H1 (cell line): ENCODE measurements at regions not wholly inside any gene's neighbourhood (a gene's known extent, or its start where the extent isn't known, plus 50 kb on each side); places are given as distances from the start of the nearest gene placed in this dataset.

Source experiments
- FOSL1 ChIP-seq: IDR thresholded peaks from 2 replicates; pipeline ENCODE4 v1.6.1; 2011; ENCODE audit warnings: mild to moderate bottlenecking, low read depth, low read length, moderate library complexity; ENCODE audit not compliant: insufficient read depth
- SUZ12 ChIP-seq: fragments of 200-600 bp; sonication (generic); IDR thresholded peaks from 2 replicates; pipeline ENCODE4 v1.6.1; 2012; ENCODE audit warnings: mild to moderate bottlenecking, inconsistent platforms, low read length, moderate library complexity, mixed read lengths

DNA sequence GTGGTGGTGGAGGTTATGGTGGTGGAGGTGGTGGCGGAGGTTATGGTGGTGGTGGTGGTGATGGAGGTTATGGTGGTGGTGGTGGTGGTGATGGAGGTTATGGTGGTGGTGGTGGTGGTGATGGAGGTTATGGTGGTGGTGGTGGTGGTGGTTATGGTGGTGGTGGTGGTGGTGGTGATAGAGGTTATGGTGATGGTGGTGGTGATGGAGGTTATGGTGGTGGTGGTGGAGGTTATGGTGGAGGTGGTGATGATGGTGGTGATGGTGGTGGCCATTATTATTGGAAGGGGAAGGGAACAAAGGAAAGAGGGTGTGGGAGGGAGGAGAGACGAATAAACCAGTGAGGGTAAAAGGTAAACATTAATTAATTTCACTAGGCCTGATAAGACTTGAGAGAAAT lies 53.5 kb upstream of the TCF20 start (continued):
- no peak for TF ChIP-seq FOSL1
- TF ChIP-seq SUZ12 = no peak
